Prostate gland (tissue), 2 donors: ENCODE measurements at regions not wholly inside any gene's neighbourhood (a gene's known extent, or its start where the extent isn't known, plus 50 kb on each side); places are given as distances from the start of the nearest gene placed in this dataset.

ENCODE experiments used
- CTCF ChIP-seq, 4 experiments: fragments of 200-600 bp in 2 of 4; fragments of 450-650 bp in 2 of 4; sonication (generic) in 2 of 4; IDR thresholded peaks; 1 replicate in 3 of 4; 2 replicates in 1 of 4; pipeline ENCODE4 v1.5.1; 2016 to 2019; ENCODE audit warnings: antibody characterized with exemption in 4 of 4, mild to moderate bottlenecking in 2 of 4, moderate library complexity in 2 of 4
- POLR2A ChIP-seq: fragments of 450-650 bp; IDR thresholded peaks from one replicate; pipeline ENCODE4 v1.6.1; 2016; ENCODE audit warnings: antibody characterized with exemption, mild to moderate bottlenecking
- POLR2AphosphoS5 ChIP-seq: sonication (generic); formaldehyde crosslinking; IDR thresholded peaks from one replicate; pipeline ENCODE4 v1.6.1; 2017; ENCODE audit warnings: antibody characterized with exemption

- TF ChIP-seq CTCF (IDR thresholded peaks at IDR 0.05) = no peak
- TF ChIP-seq POLR2A = no peak
- TF ChIP-seq POLR2AphosphoS5 = no peak
These were observed 163.3 kb upstream of the SFSWAP start for GRCh38 chr12:131547555-131547954.
